ENCODE measurements at regions not wholly inside any gene's neighbourhood (a gene's known extent, or its start where the extent isn't known, plus 50 kb on each side); places are given as distances from the start of the nearest gene placed in this dataset.

DNA sequence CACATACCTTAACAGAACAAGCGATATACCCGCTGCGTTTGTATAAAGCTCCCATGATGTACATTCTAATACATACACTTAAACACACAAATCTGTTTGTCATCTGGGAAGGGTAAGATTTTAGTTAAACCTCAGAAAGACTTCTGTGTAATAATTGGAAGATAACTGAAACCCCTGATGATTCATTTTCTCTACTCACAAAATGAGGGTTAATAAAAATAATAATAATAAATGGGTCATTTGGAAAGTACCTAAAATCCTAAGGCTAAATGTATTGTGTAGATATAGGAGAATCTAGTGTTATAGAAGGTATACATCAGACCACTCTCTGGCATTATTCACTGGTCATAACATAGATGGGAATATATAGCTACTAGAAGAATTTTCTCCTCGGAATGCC is 64.7 kb upstream of the SOX9 start:
- no peak for DNase-seq
- H3K36me3 ChIP-seq (ENCODE audit: control insufficient read depth in 1 of 2, insufficient read depth in 2 of 2, low read length in 1 of 2), result no peaks in the 10 kb centered on the region
- no peaks in the 10 kb centered on the region for H3K4me1 ChIP-seq (ENCODE audit: control insufficient read depth in 1 of 2, insufficient read depth in 2 of 2, low read length in 2 of 2)
- no peaks in the 10 kb centered on the region for H3K27me3 ChIP-seq (ENCODE audit: control insufficient read depth in 1 of 2, insufficient read depth in 2 of 2, low read length in 1 of 2)
- WGBS, 2 donors, result 95 to 98% methylated on average over 4 of the region's 4 CpGs
- no peak for ATAC-seq (ENCODE audit: low FRiP score)
- intact Hi-C loops (cut with DNase I), result no loop called here
- H3K4me3 ChIP-seq (ENCODE audit: low read length in 2 of 2), result no peak overlapping the region
- H3K9me3 ChIP-seq (ENCODE audit: control insufficient read depth, low read length), result peaks cover 2% of the 10 kb centered on the region
- H3K27ac ChIP-seq (ENCODE audit: low read depth in 1 of 2, low read length in 2 of 2), result no peak overlapping the region

DNA sequence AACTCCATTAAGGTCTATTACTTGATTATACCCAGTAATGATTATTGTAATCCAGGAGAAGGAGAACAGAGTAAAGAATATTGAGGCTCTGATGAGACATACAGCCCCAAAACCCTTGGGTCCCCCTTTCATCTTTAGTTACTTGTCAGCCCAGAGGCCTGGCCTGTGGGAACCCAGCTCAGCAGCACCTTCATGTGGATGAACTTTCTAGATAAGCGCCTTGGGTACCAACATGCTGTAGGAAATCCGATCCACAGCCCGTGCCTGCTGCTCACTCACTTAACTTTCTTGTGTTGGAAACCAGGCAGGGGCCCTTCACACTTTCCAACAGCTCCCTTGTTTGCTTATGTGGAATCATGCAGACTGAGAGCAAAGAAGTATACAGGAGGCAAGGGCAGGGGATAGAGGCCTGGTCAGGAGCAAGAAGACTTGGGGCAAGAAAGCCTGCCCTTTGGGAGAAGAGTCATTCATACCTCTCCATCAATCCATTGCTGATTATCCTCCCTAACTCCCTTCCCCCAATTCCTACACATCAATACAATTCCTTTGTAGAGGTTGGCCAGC is 64.0 kb upstream of the SOX9 start:
- intact Hi-C loops (cut with DNase I), result no loop called here
- Histone ChIP-seq H3K36me3 (ENCODE audit: control insufficient read depth in 1 of 2, insufficient read depth in 2 of 2, low read length in 1 of 2) (no peaks in the 10 kb centered on the region), H3K9me3 (ENCODE audit: control insufficient read depth, low read length) (no peaks in the 10 kb centered on the region), H3K27me3 (ENCODE audit: control insufficient read depth in 1 of 2, insufficient read depth in 2 of 2, low read length in 1 of 2) (no peaks in the 10 kb centered on the region), H3K4me3 (ENCODE audit: low read length in 2 of 2) (no peak overlapping the region), H3K4me1 (ENCODE audit: control insufficient read depth in 1 of 2, insufficient read depth in 2 of 2, low read length in 2 of 2) (no peaks in the 10 kb centered on the region), H3K27ac (ENCODE audit: low read depth in 1 of 2, low read length in 2 of 2) (no peak overlapping the region)
- 75 to 93% methylated on average over 3 of the region's 3 CpGs for WGBS, 2 donors
- DNase-seq, result no peak
- ATAC-seq (ENCODE audit: low FRiP score), result no peak

DNA sequence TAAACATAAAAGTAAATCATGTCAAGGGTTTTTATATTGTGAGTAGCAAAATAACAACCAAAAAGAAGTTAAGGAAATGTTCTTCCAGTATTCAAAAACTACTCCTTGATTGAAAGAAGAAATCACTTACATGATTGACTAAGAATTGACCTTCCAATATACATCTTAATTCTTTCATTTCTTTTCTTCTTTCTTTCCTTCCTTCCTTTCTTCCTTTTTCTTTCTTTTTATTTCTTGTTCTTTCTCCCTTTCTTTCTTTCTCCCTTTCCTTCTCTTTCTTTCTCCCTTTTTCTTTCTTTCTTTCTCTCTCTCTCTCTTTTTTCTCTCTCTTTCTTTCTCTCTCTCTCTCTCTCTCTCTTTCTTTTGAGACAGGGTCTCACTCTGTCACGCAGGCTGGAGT is 60.7 kb upstream of the SOX9 start:
- intact Hi-C loops (cut with DNase I), result no loop called here
- Histone ChIP-seq H3K27me3 (ENCODE audit: control insufficient read depth in 1 of 2, insufficient read depth in 2 of 2, low read length in 1 of 2) (no peaks in the 10 kb centered on the region), H3K4me1 (ENCODE audit: control insufficient read depth in 1 of 2, insufficient read depth in 2 of 2, low read length in 2 of 2) (no peaks in the 10 kb centered on the region), H3K36me3 (ENCODE audit: control insufficient read depth in 1 of 2, insufficient read depth in 2 of 2, low read length in 1 of 2) (no peaks in the 10 kb centered on the region), H3K27ac (ENCODE audit: low read depth in 1 of 2, low read length in 2 of 2) (no peak overlapping the region), H3K9me3 (ENCODE audit: control insufficient read depth, low read length) (no peaks in the 10 kb centered on the region), H3K4me3 (ENCODE audit: low read length in 2 of 2) (no peak overlapping the region)
- ATAC-seq (ENCODE audit: low FRiP score) (no peak), DNase-seq (no peak)
- 47 to 69% methylated on average over 1 of the region's 1 CpG for WGBS, 2 donors

DNA sequence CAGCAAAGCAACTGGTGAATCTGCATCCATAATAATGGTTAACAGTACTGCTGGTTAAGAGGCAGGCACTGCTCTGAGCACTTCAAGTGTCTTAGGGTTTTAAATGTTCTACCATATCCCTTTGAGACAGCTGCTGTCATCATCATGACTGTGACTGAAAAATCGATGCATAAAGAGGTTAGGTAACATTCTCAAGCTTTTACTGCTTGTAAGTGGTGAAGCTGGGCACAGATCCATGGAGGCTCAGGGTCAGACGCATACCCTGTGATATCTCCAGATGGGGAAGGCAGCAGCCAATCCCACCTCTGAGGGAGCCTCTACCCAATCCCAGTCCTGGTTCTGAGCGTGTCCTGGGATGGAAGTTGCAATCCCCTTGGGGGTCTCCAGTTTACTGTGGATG is 57.6 kb upstream of the SOX9 start:
- WGBS, 2 donors, result 87% methylated on average over 3 of the region's 3 CpGs
- intact Hi-C loops (cut with DNase I), result no loop called here
- ATAC-seq (ENCODE audit: low FRiP score), result no peak
- H3K27ac ChIP-seq (ENCODE audit: low read depth in 1 of 2, low read length in 2 of 2), result no peak overlapping the region
- H3K4me1 ChIP-seq (ENCODE audit: control insufficient read depth in 1 of 2, insufficient read depth in 2 of 2, low read length in 2 of 2), result no peaks in the 10 kb centered on the region
- H3K36me3 ChIP-seq (ENCODE audit: control insufficient read depth in 1 of 2, insufficient read depth in 2 of 2, low read length in 1 of 2), result no peaks in the 10 kb centered on the region
- no peak overlapping the region for H3K4me3 ChIP-seq (ENCODE audit: low read length in 2 of 2)
- no peaks in the 10 kb centered on the region for H3K9me3 ChIP-seq (ENCODE audit: control insufficient read depth, low read length)
- no peak for DNase-seq
- H3K27me3 ChIP-seq (ENCODE audit: control insufficient read depth in 1 of 2, insufficient read depth in 2 of 2, low read length in 1 of 2), result no peaks in the 10 kb centered on the region

DNA sequence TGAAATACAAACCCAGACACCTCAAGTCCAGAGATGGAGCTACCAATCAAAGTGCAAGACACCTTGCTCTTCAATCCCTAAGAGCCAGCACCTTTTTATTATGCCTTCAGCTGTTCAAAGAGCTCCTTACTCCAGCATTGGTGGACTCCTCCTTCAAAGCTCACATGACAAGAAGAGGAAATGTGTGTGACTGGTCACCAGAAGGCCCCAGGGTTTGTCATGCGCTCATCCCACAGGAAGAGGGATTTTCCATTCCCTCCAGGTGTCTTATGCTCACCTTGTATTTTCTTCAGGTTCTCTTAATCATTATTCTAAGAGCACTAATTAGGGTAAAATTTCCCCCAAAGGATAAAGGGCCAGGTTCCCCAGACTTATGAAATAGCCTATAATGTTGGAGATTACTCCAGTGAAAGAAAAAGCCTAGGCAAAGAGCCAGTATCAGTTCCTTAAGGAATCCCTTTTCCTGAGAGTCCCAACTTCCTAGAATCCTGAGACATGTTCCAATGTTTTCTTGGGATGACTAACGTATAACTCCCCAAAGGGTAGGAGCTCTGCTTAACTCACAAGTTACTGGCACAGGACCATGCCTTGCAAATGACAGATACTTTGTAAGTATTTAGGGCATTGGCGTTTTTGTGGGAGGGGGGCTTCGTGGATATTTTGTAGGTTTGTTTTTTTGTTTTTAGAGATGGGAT is 56.9 kb upstream of the SOX9 start:
- intact Hi-C loops (cut with DNase I), result no loop called here
- 67 to 71% methylated on average over 4 of the region's 4 CpGs for WGBS, 2 donors
- H3K4me1 ChIP-seq (ENCODE audit: control insufficient read depth in 1 of 2, insufficient read depth in 2 of 2, low read length in 2 of 2), result no peaks in the 10 kb centered on the region
- no peak overlapping the region for H3K4me3 ChIP-seq (ENCODE audit: low read length in 2 of 2)
- ATAC-seq (ENCODE audit: low FRiP score) (no peak), DNase-seq (no peak)
- no peaks in the 10 kb centered on the region for H3K9me3 ChIP-seq (ENCODE audit: control insufficient read depth, low read length)
- no peaks in the 10 kb centered on the region for H3K27me3 ChIP-seq (ENCODE audit: control insufficient read depth in 1 of 2, insufficient read depth in 2 of 2, low read length in 1 of 2)
- H3K27ac ChIP-seq (ENCODE audit: low read depth in 1 of 2, low read length in 2 of 2), result no peak overlapping the region
- no peaks in the 10 kb centered on the region for H3K36me3 ChIP-seq (ENCODE audit: control insufficient read depth in 1 of 2, insufficient read depth in 2 of 2, low read length in 1 of 2)

DNA sequence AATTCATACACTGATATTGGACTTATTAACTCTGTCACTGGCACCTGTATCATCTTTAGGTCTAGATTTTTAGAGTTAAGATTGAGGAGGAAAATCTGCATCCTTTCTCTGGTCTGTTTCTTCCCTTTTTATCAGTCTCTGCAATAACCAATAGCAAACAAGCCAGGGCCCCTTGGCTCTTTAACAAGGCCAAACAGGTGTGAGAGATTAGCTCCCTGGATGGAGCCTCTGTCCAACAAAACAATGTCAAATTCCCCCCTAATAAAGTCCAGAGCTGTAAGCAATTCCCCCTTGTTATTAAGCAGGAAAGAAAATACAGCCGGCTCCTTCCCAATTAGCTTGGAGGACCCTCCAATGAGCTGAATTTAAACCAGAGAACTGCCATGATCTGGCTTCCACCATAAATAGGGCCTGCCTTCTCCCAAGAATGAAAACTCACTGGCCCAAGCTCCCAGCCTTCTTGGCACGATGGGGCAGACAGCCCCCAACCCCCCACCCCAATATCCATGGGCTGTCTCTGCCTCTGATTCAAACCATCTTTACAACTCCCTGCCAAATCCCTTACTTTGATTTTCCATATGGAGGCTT is 56.1 kb upstream of the SOX9 start:
- Histone ChIP-seq H3K27me3 (ENCODE audit: control insufficient read depth in 1 of 2, insufficient read depth in 2 of 2, low read length in 1 of 2) (no peaks in the 10 kb centered on the region), H3K9me3 (ENCODE audit: control insufficient read depth, low read length) (no peaks in the 10 kb centered on the region), H3K27ac (ENCODE audit: low read depth in 1 of 2, low read length in 2 of 2) (no peak overlapping the region), H3K4me1 (ENCODE audit: control insufficient read depth in 1 of 2, insufficient read depth in 2 of 2, low read length in 2 of 2) (no peaks in the 10 kb centered on the region), H3K36me3 (ENCODE audit: control insufficient read depth in 1 of 2, insufficient read depth in 2 of 2, low read length in 1 of 2) (no peaks in the 10 kb centered on the region), H3K4me3 (ENCODE audit: low read length in 2 of 2) (no peak overlapping the region)
- ATAC-seq (ENCODE audit: low FRiP score) (no peak), DNase-seq (no peak)
- 83 to 85% methylated on average over 2 of the region's 2 CpGs for WGBS, 2 donors
- intact Hi-C loops (cut with DNase I), result no loop called here

DNA sequence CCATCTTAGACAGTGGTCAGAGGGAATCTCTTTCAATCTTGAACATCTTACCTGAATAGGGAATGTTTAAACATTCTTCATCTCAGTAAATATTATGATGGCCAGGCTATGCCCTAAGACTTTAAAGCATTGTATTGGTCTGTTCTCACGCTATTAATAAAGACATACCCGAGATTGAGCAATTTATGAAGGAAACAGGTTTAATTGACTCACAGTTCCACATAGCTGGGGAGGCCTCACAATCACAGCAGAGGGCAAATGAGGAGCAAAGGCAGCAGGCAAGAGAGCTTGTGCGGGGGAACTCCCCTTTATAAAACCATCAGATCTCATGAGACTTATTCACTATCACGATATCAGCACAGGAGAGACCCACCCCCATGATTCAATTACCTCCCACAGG is 55.3 kb upstream of the SOX9 start:
- Histone ChIP-seq H3K4me1 (ENCODE audit: control insufficient read depth in 1 of 2, insufficient read depth in 2 of 2, low read length in 2 of 2) (peaks cover 0 to 2% of the 10 kb centered on the region in 2 donors), H3K36me3 (ENCODE audit: control insufficient read depth in 1 of 2, insufficient read depth in 2 of 2, low read length in 1 of 2) (no peaks in the 10 kb centered on the region), H3K27ac (ENCODE audit: low read depth in 1 of 2, low read length in 2 of 2) (no peak overlapping the region), H3K27me3 (ENCODE audit: control insufficient read depth in 1 of 2, insufficient read depth in 2 of 2, low read length in 1 of 2) (no peaks in the 10 kb centered on the region), H3K4me3 (ENCODE audit: low read length in 2 of 2) (no peak overlapping the region), H3K9me3 (ENCODE audit: control insufficient read depth, low read length) (no peaks in the 10 kb centered on the region)
- no peak for ATAC-seq (ENCODE audit: low FRiP score)
- WGBS, 2 donors, result 95 to 96% methylated on average over 4 of the region's 4 CpGs
- DNase-seq, result no peak
- intact Hi-C loops (cut with DNase I), result no loop called here

DNA sequence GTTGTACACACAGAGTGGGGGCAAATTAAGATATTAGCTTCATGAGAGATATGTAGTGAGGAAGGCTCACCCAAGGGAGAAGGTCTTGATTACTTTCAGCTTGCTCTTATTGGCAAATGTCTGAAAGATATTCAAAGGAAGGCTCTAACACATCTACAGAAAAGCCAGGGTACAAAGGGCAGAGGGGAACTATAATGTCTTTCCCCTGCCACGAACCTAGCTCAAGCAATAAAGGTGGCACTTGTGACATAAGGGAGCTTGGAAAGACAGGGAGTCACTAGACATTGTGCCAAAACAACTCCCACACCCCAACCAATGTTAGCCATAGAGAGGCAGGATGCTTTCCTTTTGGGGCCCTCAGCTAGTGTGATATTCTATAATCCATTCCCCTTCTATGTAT is 52.2 kb upstream of the SOX9 start:
- H3K4me3 ChIP-seq (ENCODE audit: low read length in 2 of 2), result no peak overlapping the region
- peaks cover 0 to 3% of the 10 kb centered on the region in 2 donors for H3K27me3 ChIP-seq (ENCODE audit: control insufficient read depth in 1 of 2, insufficient read depth in 2 of 2, low read length in 1 of 2)
- H3K9me3 ChIP-seq (ENCODE audit: control insufficient read depth, low read length), result no peaks in the 10 kb centered on the region
- peaks cover 0 to 4% of the 10 kb centered on the region in 2 donors for H3K4me1 ChIP-seq (ENCODE audit: control insufficient read depth in 1 of 2, insufficient read depth in 2 of 2, low read length in 2 of 2)
- ATAC-seq (ENCODE audit: low FRiP score), result no peak
- H3K27ac ChIP-seq (ENCODE audit: low read depth in 1 of 2, low read length in 2 of 2), result no peak overlapping the region
- WGBS, 2 donors, result 76 to 88% methylated on average over 1 of the region's 1 CpG
- no peak for DNase-seq
- intact Hi-C loops (cut with DNase I), result no loop called here
- H3K36me3 ChIP-seq (ENCODE audit: control insufficient read depth in 1 of 2, insufficient read depth in 2 of 2, low read length in 1 of 2), result no peaks in the 10 kb centered on the region

DNA sequence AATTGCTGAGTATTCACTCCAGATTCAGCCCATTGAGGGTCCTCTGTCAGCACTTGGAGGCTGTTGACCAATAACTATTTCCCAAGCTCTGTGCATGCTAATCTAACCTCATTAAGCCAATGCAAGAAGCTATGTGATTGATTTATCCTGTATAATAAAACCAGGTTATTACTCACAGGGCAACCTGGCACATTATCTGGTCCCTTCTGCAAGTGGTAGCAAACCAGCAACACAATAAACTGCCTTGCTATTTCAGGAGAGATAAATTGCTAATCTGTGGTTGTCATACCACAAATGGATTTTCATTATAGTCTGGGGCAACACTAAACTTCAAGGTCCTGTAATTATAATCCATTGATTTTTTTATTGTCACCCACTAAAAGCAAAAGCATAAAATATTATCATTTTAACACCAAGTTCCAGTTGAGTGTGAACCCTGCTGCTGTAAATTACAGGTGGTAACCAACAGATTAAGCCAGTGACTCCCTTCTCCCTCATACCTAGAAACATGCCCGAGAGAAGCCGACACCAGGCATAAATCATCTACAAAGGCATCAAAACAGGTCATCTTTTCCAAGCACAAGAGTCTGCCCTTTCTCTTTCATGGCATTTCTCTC is 51.1 kb upstream of the SOX9 start:
- H3K4me1 ChIP-seq (ENCODE audit: control insufficient read depth in 1 of 2, insufficient read depth in 2 of 2, low read length in 2 of 2), result peaks cover 0 to 4% of the 10 kb centered on the region in 2 donors
- WGBS, 2 donors, result 48 to 63% methylated on average over 2 of the region's 2 CpGs
- H3K9me3 ChIP-seq (ENCODE audit: control insufficient read depth, low read length), result no peaks in the 10 kb centered on the region
- no peak for DNase-seq
- intact Hi-C loops (cut with DNase I), result no loop called here
- no peak for ATAC-seq (ENCODE audit: low FRiP score)
- no peaks in the 10 kb centered on the region for H3K36me3 ChIP-seq (ENCODE audit: control insufficient read depth in 1 of 2, insufficient read depth in 2 of 2, low read length in 1 of 2)
- peaks cover 0 to 4% of the 10 kb centered on the region in 2 donors for H3K27me3 ChIP-seq (ENCODE audit: control insufficient read depth in 1 of 2, insufficient read depth in 2 of 2, low read length in 1 of 2)
- H3K27ac ChIP-seq (ENCODE audit: low read depth in 1 of 2, low read length in 2 of 2), result no peak overlapping the region
- H3K4me3 ChIP-seq (ENCODE audit: low read length in 2 of 2), result no peak overlapping the region
